HEK293T (cell line): ENCODE measurements at regions not wholly inside any gene's neighbourhood (a gene's known extent, or its start where the extent isn't known, plus 50 kb on each side); places are given as distances from the start of the nearest gene placed in this dataset.
A peak's percentile ranks its signal among the peaks of the same experiment; 100 is the strongest.

Experiments
- CTCF ChIA-PET: fragments of 350-600 bp; formaldehyde crosslinking; extraction: SDS; loops from one replicate; lab custom pipeline; 2021; ENCODE audit warnings: antibody characterized with exemption, inconsistent platforms; lab: Yijun Ruan, JAX
- POLR2A ChIA-PET: fragments of 350-600 bp; formaldehyde crosslinking; extraction: SDS; loops from one replicate; lab custom pipeline; 2020; ENCODE audit warnings: antibody characterized with exemption, inconsistent platforms; lab: Yijun Ruan, JAX
- DNase-seq: peaks from one replicate; pipeline ENCODE4 v3.0.0; 2012; ENCODE audit warnings: mixed read lengths; ENCODE audit errors: extremely low spot score
- ARNT ChIP-seq: fragments of 450-650 bp; IDR thresholded peaks from 2 replicates; pipeline ENCODE4 v1.6.1; 2017; ENCODE audit warnings: mild to moderate bottlenecking
- BHLHE40 ChIP-seq: fragments of 450-650 bp; IDR thresholded peaks from 2 replicates; pipeline ENCODE4 v1.6.1; 2016; ENCODE audit warnings: mild to moderate bottlenecking, moderate library complexity, borderline replicate concordance
- CTBP1 ChIP-seq: fragments of 450-650 bp; IDR thresholded peaks from 2 replicates; pipeline ENCODE4 v1.6.1; 2016; ENCODE audit warnings: borderline replicate concordance
- ELF4 ChIP-seq: fragments of 450-650 bp; IDR thresholded peaks from 2 replicates; pipeline ENCODE4 v1.6.1; 2017; ENCODE audit warnings: antibody characterized with exemption
- FOXA1 ChIP-seq: fragments of 450-650 bp; IDR thresholded peaks from 2 replicates; pipeline ENCODE4 v1.6.1; 2016; ENCODE audit warnings: mild to moderate bottlenecking
- FOXK2 ChIP-seq: fragments of 450-650 bp; IDR thresholded peaks from 2 replicates; pipeline ENCODE4 v1.6.1; 2016; ENCODE audit warnings: mild to moderate bottlenecking
- FOXM1 ChIP-seq: fragments of 450-650 bp; IDR thresholded peaks from 2 replicates; pipeline ENCODE4 v1.6.1; 2017; ENCODE audit warnings: mild to moderate bottlenecking, borderline replicate concordance
- HDGF ChIP-seq: fragments of 450-650 bp; IDR thresholded peaks from 2 replicates; pipeline ENCODE4 v1.6.1; 2017; ENCODE audit warnings: antibody characterized with exemption, borderline replicate concordance
- L3MBTL2 ChIP-seq: fragments of 450-650 bp; conservative IDR thresholded peaks from 2 replicates; pipeline ENCODE4 v1.6.1; 2016; ENCODE audit warnings: mild to moderate bottlenecking
- LEF1 ChIP-seq: fragments of 450-650 bp; IDR thresholded peaks from 2 replicates; pipeline ENCODE4 v1.6.1; 2017; ENCODE audit warnings: mild to moderate bottlenecking, borderline replicate concordance
- NFRKB ChIP-seq: fragments of 450-650 bp; IDR thresholded peaks from 2 replicates; pipeline ENCODE4 v1.6.1; 2016; ENCODE audit warnings: mild to moderate bottlenecking, moderate library complexity
- SP1 ChIP-seq: fragments of 450-650 bp; IDR thresholded peaks from 2 replicates; pipeline ENCODE4 v1.6.1; 2017
- SUZ12 ChIP-seq: fragments of 450-650 bp; IDR thresholded peaks from 2 replicates; pipeline ENCODE4 v1.6.1; 2016; ENCODE audit warnings: mild to moderate bottlenecking
- TARDBP ChIP-seq: fragments of 450-650 bp; IDR thresholded peaks from 2 replicates; pipeline ENCODE4 v1.6.1; 2016
- ZNF384 ChIP-seq: fragments of 450-650 bp; IDR thresholded peaks from 2 replicates; pipeline ENCODE4 v1.6.1; 2016
- TF ChIP-seq, protein P1 (sequence below): fragments of 450-650 bp; IDR thresholded peaks from 2 replicates; pipeline ENCODE4 v1.6.1; 2016

DNA sequence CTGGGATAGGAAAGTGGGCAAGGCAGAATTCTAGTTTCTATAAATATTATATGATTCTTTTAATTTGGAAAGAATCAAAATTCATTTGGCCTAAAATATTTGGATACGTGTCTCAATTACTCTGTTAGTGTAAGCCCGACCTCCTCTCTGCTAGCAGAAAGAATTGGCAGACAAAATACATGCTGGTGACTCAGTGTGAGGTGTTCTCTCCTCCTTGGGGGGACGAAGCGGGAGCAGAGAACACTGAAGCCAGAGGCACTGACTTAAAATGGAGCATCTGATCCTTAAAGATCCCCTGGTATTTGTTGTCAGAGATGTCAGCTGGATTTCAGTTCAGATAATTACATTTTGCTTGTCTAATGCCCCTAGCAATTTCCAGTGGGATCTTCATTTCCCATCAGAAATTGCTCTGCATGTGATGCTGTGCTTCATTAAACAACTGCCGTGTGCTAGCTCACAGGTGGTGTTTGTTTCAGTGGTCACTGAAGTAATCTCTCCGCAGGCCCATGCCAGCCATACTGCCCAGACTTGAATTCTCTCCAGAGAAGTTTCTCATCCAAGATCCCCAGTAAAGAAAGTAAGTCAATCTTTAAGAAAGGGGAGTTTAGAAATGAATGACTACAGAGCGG lies 188.7 kb upstream of the TLL1 start:
- TF ChIP-seq NFRKB: no peak
- TF ChIP-seq SUZ12: no peak
- CTCF ChIA-PET: no interaction called here
- POLR2A ChIA-PET: no interaction called here
- DNase-seq: no peak

- CTCF ChIA-PET: no interaction called here
- DNase-seq: no peak
- TF ChIP-seq ARNT (no peak), HDGF (no peak), FOXK2 (no peak), SUZ12 (no peak)
- POLR2A ChIA-PET: no interaction called here
These were observed 186.3 kb upstream of the TLL1 start for GRCh38 chr4:165686756-165687155.

DNA sequence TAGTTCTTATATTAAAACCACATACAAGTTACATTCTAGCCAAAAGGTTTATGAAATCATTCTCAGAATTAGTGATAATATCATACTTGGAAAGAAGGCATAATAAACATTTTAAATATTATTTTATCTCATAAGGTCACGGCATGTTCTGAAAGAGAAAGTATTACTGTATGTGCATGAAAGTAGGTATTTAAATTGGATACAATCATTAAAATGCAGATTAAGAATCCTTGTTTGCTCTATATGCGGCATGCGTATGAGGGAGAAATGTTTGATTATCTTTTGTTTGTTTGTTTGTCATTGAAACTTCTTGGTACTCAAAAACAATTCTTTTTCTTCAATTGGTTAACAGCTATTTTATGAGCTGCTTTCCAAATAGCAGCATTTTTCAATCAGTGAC lies 183.9 kb upstream of the TLL1 start:
- no peak for DNase-seq
- no peak for TF ChIP-seq ELF4
- no peak for TF ChIP-seq ARNT
- no peak for TF ChIP-seq SP1
- no peak for TF ChIP-seq CTBP1
- no peak for TF ChIP-seq FOXA1
- no peak for TF ChIP-seq ZNF384
- TF ChIP-seq, protein P1, sequence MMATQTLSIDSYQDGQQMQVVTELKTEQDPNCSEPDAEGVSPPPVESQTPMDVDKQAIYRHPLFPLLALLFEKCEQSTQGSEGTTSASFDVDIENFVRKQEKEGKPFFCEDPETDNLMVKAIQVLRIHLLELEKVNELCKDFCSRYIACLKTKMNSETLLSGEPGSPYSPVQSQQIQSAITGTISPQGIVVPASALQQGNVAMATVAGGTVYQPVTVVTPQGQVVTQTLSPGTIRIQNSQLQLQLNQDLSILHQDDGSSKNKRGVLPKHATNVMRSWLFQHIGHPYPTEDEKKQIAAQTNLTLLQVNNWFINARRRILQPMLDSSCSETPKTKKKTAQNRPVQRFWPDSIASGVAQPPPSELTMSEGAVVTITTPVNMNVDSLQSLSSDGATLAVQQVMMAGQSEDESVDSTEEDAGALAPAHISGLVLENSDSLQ: no peak
- TF ChIP-seq FOXK2: no peak
- no peak for TF ChIP-seq HDGF
- no peak for TF ChIP-seq L3MBTL2
- no peak for TF ChIP-seq LEF1
- TF ChIP-seq BHLHE40: no peak
- TF ChIP-seq TARDBP: no peak
- TF ChIP-seq SUZ12: no peak
- POLR2A ChIA-PET: no interaction called here
- CTCF ChIA-PET: no interaction called here

- TF ChIP-seq FOXK2 (no peak), HDGF (no peak), TARDBP (no peak), FOXA1 (no peak), FOXM1 (no peak), SUZ12 (no peak), CTBP1 (no peak), BHLHE40 (no peak), ELF4 (no peak), L3MBTL2 (no peak), SP1 (no peak), LEF1 (no peak), ZNF384 (no peak), NFRKB (no peak), ARNT (no peak)
- TF ChIP-seq, protein P1: no peak
These were observed 181.0 kb upstream of the TLL1 start for GRCh38 chr4:165692082-165692481.

DNA sequence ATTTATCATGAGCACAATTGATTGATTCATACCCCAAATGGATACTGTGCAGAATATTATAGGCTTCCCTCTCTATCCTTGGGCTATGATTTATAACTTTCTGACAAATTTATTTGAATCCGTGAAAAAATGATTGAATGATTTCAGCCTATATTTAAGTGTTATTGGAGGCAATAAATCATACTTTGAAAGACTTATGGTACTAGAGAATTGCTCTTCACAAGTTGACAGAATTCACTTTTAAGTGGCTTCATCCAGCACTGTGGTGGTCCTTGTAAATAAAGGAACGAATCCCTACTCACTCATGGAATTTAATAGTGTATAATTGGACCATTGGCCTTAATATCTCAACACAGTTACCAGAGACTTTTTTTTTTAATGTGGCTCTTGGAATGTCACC lies 174.8 kb upstream of the TLL1 start:
- no peak for DNase-seq
- POLR2A ChIA-PET: no interaction called here
- CTCF ChIA-PET: no interaction called here
- TF ChIP-seq ELF4 (no peak), FOXM1 (no peak), TARDBP (no peak), NFRKB (no peak), SP1 (no peak), HDGF (no peak), ARNT (0 out of 2 replicates have a peak, but pooled peaks have one; percentile 34), LEF1 (peak; percentile 88; the same call in 1 of the 2 replicates), ZNF384 (peak; percentile 66), FOXA1 (no peak), CTBP1 (peak; percentile 72; the same call in 1 of the 2 replicates), BHLHE40 (no peak), SUZ12 (no peak), FOXK2 (no peak), L3MBTL2 (no peak)
- TF ChIP-seq, protein P1: peak; percentile 96

More at GRCh38 chr4:165692082-165692481, 181.0 kb upstream of the TLL1 start:
- POLR2A ChIA-PET: no interaction called here
- DNase-seq: no peak
- CTCF ChIA-PET: no interaction called here

DNA sequence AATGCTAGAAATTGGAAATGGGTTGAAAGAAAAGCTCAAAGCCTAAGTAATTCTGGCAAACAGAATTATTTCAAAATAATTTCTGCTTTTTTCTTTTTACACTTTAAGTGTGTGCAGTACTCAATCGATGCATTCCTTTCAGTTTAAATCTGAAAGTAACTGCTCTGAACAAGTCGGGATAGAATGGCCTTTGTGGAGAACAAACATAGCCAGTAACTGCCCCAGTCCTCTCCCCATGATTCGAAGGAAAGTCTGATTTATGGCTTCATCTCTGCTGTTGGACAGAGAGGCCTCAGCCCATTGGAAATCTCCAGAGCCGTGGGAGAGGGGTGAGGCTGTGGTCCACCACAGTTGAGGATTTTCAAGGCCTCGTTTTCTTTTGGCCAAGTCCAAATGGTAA lies 174.0 kb upstream of the TLL1 start:
- POLR2A ChIA-PET: no interaction called here
- CTCF ChIA-PET: interaction anchor here (1.3 kb wide), 1 partner anchor 162 kb away, joined by 3 read pairs; no protein-coding TSS in a partner anchor
- TF ChIP-seq FOXK2: no peak
- no peak for TF ChIP-seq HDGF
- TF ChIP-seq FOXA1: no peak
- no peak for TF ChIP-seq L3MBTL2
- no peak for TF ChIP-seq NFRKB
- TF ChIP-seq ZNF384: no peak
- no peak for TF ChIP-seq CTBP1
- no peak for TF ChIP-seq SP1
- TF ChIP-seq TARDBP: no peak
- TF ChIP-seq FOXM1: no peak
- TF ChIP-seq ARNT: no peak
- TF ChIP-seq SUZ12: no peak
- no peak for DNase-seq
